Lower leg skin (tissue), 3 donors: ENCODE measurements at regions not wholly inside any gene's neighbourhood (a gene's known extent, or its start where the extent isn't known, plus 50 kb on each side); places are given as distances from the start of the nearest gene placed in this dataset.

Source experiments
- CTCF ChIP-seq, 3 donors: fragments of 450-650 bp; IDR thresholded peaks; one replicate each; pipeline ENCODE4 v1.5.1; 2016; ENCODE audit warnings: antibody characterized with exemption in 3 of 3, mild to moderate bottlenecking in 3 of 3, moderate library complexity in 2 of 3
- POLR2A ChIP-seq, 2 donors: fragments of 450-650 bp; IDR thresholded peaks; one replicate each; pipeline ENCODE4 v1.6.1; 2016 to 2017; ENCODE audit warnings: antibody characterized with exemption in 2 of 2, mild to moderate bottlenecking in 1 of 2, moderate library complexity in 1 of 2

GRCh38 chr7:155992538-155992937 is 180.3 kb upstream of the SHH start:
- TF ChIP-seq CTCF (IDR thresholded peaks at IDR 0.05) (no peak), POLR2A (IDR thresholded peaks at IDR 0.05) (no peak)
